Activated naive CD4-positive, alpha-beta T cell treated with anti-CD3 and anti-CD28 coated beads, Interleukin-2, amount 10 ng/mL, durations not matched to agents 7 days and 5 days (primary cell): ENCODE measurements at regions not wholly inside any gene's neighbourhood (a gene's known extent, or its start where the extent isn't known, plus 50 kb on each side); places are given as distances from the start of the nearest gene placed in this dataset.
"Not testable (repeated sequence)": the region's sequence is repeated elsewhere in the genome, so short reads cannot be mapped to it uniquely, and the experiment has no call there.

Experiments
- CTCF ChIA-PET: fragments of 350-600 bp; sonication (Branson Sonifier 250); formaldehyde crosslinking; loops from one replicate; lab custom pipeline; 2021; ENCODE audit warnings: antibody characterized with exemption; lab: Charles Lee
- DNase-seq: peaks from one replicate; pipeline ENCODE4 v3.0.0-alpha.2; 2020
- H3K27ac Mint-ChIP-seq: one replicate; pipeline ENCODE4 v1.8.0; 2021; ENCODE audit warnings: mild to moderate bottlenecking, moderate library complexity, mixed read lengths
- H3K27me3 Mint-ChIP-seq: one replicate; pipeline ENCODE4 v1.8.0; 2021; ENCODE audit warnings: mild to moderate bottlenecking, mixed read lengths
- H3K36me3 Mint-ChIP-seq: one replicate; pipeline ENCODE4 v1.8.0; 2021; ENCODE audit warnings: mixed read lengths
- H3K4me1 Mint-ChIP-seq: one replicate; pipeline ENCODE4 v1.8.0; 2021; ENCODE audit warnings: mixed read lengths
- H3K4me3 Mint-ChIP-seq: one replicate; pipeline ENCODE4 v1.8.0; 2021; ENCODE audit warnings: mild to moderate bottlenecking, moderate library complexity, mixed read lengths
- H3K9me3 Mint-ChIP-seq: one replicate; pipeline ENCODE4 v1.8.0; 2021; ENCODE audit warnings: mixed read lengths

- no peaks in the 10 kb centered on the region for H3K36me3 Mint-ChIP-seq
- H3K4me1 Mint-ChIP-seq: peaks cover 18% of the 10 kb centered on the region
- no peak overlapping the region for H3K27ac Mint-ChIP-seq
- H3K9me3 Mint-ChIP-seq: no peaks in the 10 kb centered on the region
- CTCF ChIA-PET: interaction anchor here (0.8 to 7.2 kb wide), 11 partner anchors 13 to 157 kb away, joined by 3 to 71 read pairs (median 6); no protein-coding TSS in a partner anchor
- H3K27me3 Mint-ChIP-seq: peaks cover 56% of the 10 kb centered on the region
- no peak for DNase-seq
- H3K4me3 Mint-ChIP-seq: peak overlapping the region; percentile 40
Measured at GRCh38 chr19:29873801-29874575, 62.2 kb downstream of the CCNE1 start.

GRCh38 chr19:29875931-29876330 lies 64.1 kb downstream of the CCNE1 start:
- Mint-ChIP-seq H3K27me3 (peaks cover 64% of the 10 kb centered on the region), H3K4me1 (peaks cover 18% of the 10 kb centered on the region), H3K4me3 (no peak overlapping the region), H3K36me3 (no peaks in the 10 kb centered on the region), H3K27ac (no peak overlapping the region), H3K9me3 (no peaks in the 10 kb centered on the region)
- DNase-seq: peak; percentile 8
- CTCF ChIA-PET: interaction anchor here (1.2 to 7.2 kb wide), 5 partner anchors 18 to 159 kb away, joined by 3 to 71 read pairs (median 6); no protein-coding TSS in a partner anchor

- CTCF ChIA-PET: interaction anchor here (1.2 to 7.2 kb wide), 5 partner anchors 19 to 160 kb away, joined by 3 to 71 read pairs (median 6); no protein-coding TSS in a partner anchor
- no peaks in the 10 kb centered on the region for H3K9me3 Mint-ChIP-seq
- no peaks in the 10 kb centered on the region for H3K36me3 Mint-ChIP-seq
- H3K27me3 Mint-ChIP-seq: peaks cover 65% of the 10 kb centered on the region
- no peak overlapping the region for H3K4me3 Mint-ChIP-seq
- H3K27ac Mint-ChIP-seq: no peak overlapping the region
- peak; percentile 18 for DNase-seq
- H3K4me1 Mint-ChIP-seq: peaks cover 18% of the 10 kb centered on the region
Measured at GRCh38 chr19:29876414-29876813, 64.6 kb downstream of the CCNE1 start.

GRCh38 chr19:29876908-29877307 lies 65.1 kb downstream of the CCNE1 start:
- H3K27ac Mint-ChIP-seq, H3K36me3 Mint-ChIP-seq, H3K4me3 Mint-ChIP-seq, H3K9me3 Mint-ChIP-seq: not testable (repeated sequence)
- CTCF ChIA-PET: interaction anchor here (1.2 to 7.2 kb wide), 3 partner anchors 19 to 148 kb away, joined by 3 to 71 read pairs (median 55); no protein-coding TSS in a partner anchor
- peaks cover 17% of the 10 kb centered on the region for H3K4me1 Mint-ChIP-seq
- H3K27me3 Mint-ChIP-seq: peaks cover 60% of the 10 kb centered on the region
- DNase-seq: peak; percentile 1

- Mint-ChIP-seq H3K4me1 (peaks cover 5% of the 10 kb centered on the region), H3K9me3 (no peaks in the 10 kb centered on the region), H3K27ac (no peak overlapping the region), H3K27me3 (peaks cover 44% of the 10 kb centered on the region), H3K4me3 (no peak overlapping the region), H3K36me3 (no peaks in the 10 kb centered on the region)
- CTCF ChIA-PET: no interaction called here
- DNase-seq: no peak
Measured at GRCh38 chr19:29878973-29879654, 62.9 kb upstream of the URI1 start.

- CTCF ChIA-PET: interaction anchor here (1.7 kb wide), 1 partner anchor 22 kb away, joined by 4 read pairs; no protein-coding TSS in a partner anchor
Measured at GRCh38 chr19:29879655-29879974, 62.4 kb upstream of the URI1 start.

GRCh38 chr19:29880498-29881081 lies 61.4 kb upstream of the URI1 start:
- no peak overlapping the region for H3K4me3 Mint-ChIP-seq
- H3K4me1 Mint-ChIP-seq: peaks cover 5% of the 10 kb centered on the region
- H3K27ac Mint-ChIP-seq: no peak overlapping the region

More at GRCh38 chr19:29879655-29879974, 62.4 kb upstream of the URI1 start:
- DNase-seq: no peak
- no peak overlapping the region for H3K4me3 Mint-ChIP-seq
- H3K27ac Mint-ChIP-seq: no peak overlapping the region
- H3K4me1 Mint-ChIP-seq: peaks cover 5% of the 10 kb centered on the region
- H3K9me3 Mint-ChIP-seq: no peaks in the 10 kb centered on the region
- peaks cover 44% of the 10 kb centered on the region for H3K27me3 Mint-ChIP-seq
- H3K36me3 Mint-ChIP-seq: no peaks in the 10 kb centered on the region

GRCh38 chr19:29881386-29881785 lies 60.7 kb upstream of the URI1 start:
- CTCF ChIA-PET: interaction anchor here (1.7 kb wide), 1 partner anchor 24 kb away, joined by 4 read pairs; no protein-coding TSS in a partner anchor
- H3K4me3 Mint-ChIP-seq: no peak overlapping the region

More at GRCh38 chr19:29880498-29881081, 61.4 kb upstream of the URI1 start:
- no peak for DNase-seq
- H3K9me3 Mint-ChIP-seq: no peaks in the 10 kb centered on the region
- CTCF ChIA-PET: interaction anchor here (1.7 kb wide), 1 partner anchor 23 kb away, joined by 4 read pairs; no protein-coding TSS in a partner anchor
- no peaks in the 10 kb centered on the region for H3K36me3 Mint-ChIP-seq
- peaks cover 35% of the 10 kb centered on the region for H3K27me3 Mint-ChIP-seq

GRCh38 chr19:29882719-29883105 lies 59.3 kb upstream of the URI1 start:
- no peak overlapping the region for H3K27ac Mint-ChIP-seq
- H3K27me3 Mint-ChIP-seq: peaks cover 28% of the 10 kb centered on the region
- peaks cover 20% of the 10 kb centered on the region for H3K4me1 Mint-ChIP-seq
- H3K9me3 Mint-ChIP-seq: no peaks in the 10 kb centered on the region
- CTCF ChIA-PET: no interaction called here
- H3K4me3 Mint-ChIP-seq: no peak overlapping the region
- no peak for DNase-seq
- no peaks in the 10 kb centered on the region for H3K36me3 Mint-ChIP-seq

More at GRCh38 chr19:29881386-29881785, 60.7 kb upstream of the URI1 start:
- Mint-ChIP-seq H3K27me3 (peaks cover 33% of the 10 kb centered on the region), H3K9me3 (no peaks in the 10 kb centered on the region), H3K36me3 (no peaks in the 10 kb centered on the region), H3K27ac (no peak overlapping the region), H3K4me1 (peaks cover 10% of the 10 kb centered on the region)
- DNase-seq: peak; percentile 11

- Mint-ChIP-seq H3K9me3 (no peaks in the 10 kb centered on the region), H3K36me3 (no peaks in the 10 kb centered on the region), H3K4me1 (peaks cover 26% of the 10 kb centered on the region), H3K4me3 (no peak overlapping the region), H3K27ac (no peak overlapping the region), H3K27me3 (peaks cover 28% of the 10 kb centered on the region)
- CTCF ChIA-PET: no interaction called here
- no peak for DNase-seq
Measured at GRCh38 chr19:29884044-29884443, 58.0 kb upstream of the URI1 start.

- Mint-ChIP-seq H3K27me3 (peaks cover 23% of the 10 kb centered on the region), H3K4me1 (peaks cover 26% of the 10 kb centered on the region), H3K27ac (no peak overlapping the region), H3K9me3 (no peaks in the 10 kb centered on the region), H3K36me3 (no peaks in the 10 kb centered on the region), H3K4me3 (no peak overlapping the region)
- peak; percentile 1 for DNase-seq
- CTCF ChIA-PET: no interaction called here
Measured at GRCh38 chr19:29884466-29884865, 57.6 kb upstream of the URI1 start.

- Mint-ChIP-seq H3K27me3 (peaks cover 23% of the 10 kb centered on the region), H3K4me1 (peaks cover 26% of the 10 kb centered on the region)
- not testable (repeated sequence) for H3K9me3 Mint-ChIP-seq, DNase-seq, H3K4me3 Mint-ChIP-seq, H3K36me3 Mint-ChIP-seq, H3K27ac Mint-ChIP-seq
- CTCF ChIA-PET: interaction anchor here (1.2 to 1.9 kb wide), 2 partner anchors 12 to 28 kb away, joined by 3 to 5 read pairs; no protein-coding TSS in a partner anchor
Measured at GRCh38 chr19:29886106-29886505, 55.9 kb upstream of the URI1 start.

GRCh38 chr19:29886586-29886985 lies 55.5 kb upstream of the URI1 start:
- Mint-ChIP-seq H3K4me3 (no peak overlapping the region), H3K36me3 (no peaks in the 10 kb centered on the region), H3K4me1 (peaks cover 26% of the 10 kb centered on the region), H3K27me3 (peaks cover 19% of the 10 kb centered on the region), H3K27ac (no peak overlapping the region), H3K9me3 (no peaks in the 10 kb centered on the region)
- CTCF ChIA-PET: interaction anchor here (1.2 to 1.9 kb wide), 3 partner anchors 12 to 156 kb away, joined by 3 to 5 read pairs (median 5); no protein-coding TSS in a partner anchor
- DNase-seq: no peak

GRCh38 chr19:29887442-29887855 lies 54.6 kb upstream of the URI1 start:
- no peaks in the 10 kb centered on the region for H3K36me3 Mint-ChIP-seq
- no peak for DNase-seq
- no peak overlapping the region for H3K4me3 Mint-ChIP-seq
- no peak overlapping the region for H3K27ac Mint-ChIP-seq
- CTCF ChIA-PET: interaction anchor here (1.2 to 1.9 kb wide), 3 partner anchors 13 to 157 kb away, joined by 3 to 5 read pairs (median 5); no protein-coding TSS in a partner anchor
- H3K27me3 Mint-ChIP-seq: peaks cover 19% of the 10 kb centered on the region
- H3K9me3 Mint-ChIP-seq: no peaks in the 10 kb centered on the region
- peaks cover 26% of the 10 kb centered on the region for H3K4me1 Mint-ChIP-seq
